22Rv1 (cell line): ENCODE measurements at regions not wholly inside any gene's neighbourhood (a gene's known extent, or its start where the extent isn't known, plus 50 kb on each side); places are given as distances from the start of the nearest gene placed in this dataset.

Experiments
- ZFX ChIP-seq: fragments of 450-650 bp; IDR thresholded peaks from 2 replicates; pipeline ENCODE4 v1.6.1; 2017; ENCODE audit warnings: antibody characterized with exemption, borderline replicate concordance
- TF ChIP-seq, protein P1 (sequence below): fragments of 450-650 bp; IDR thresholded peaks from 2 replicates; pipeline ENCODE4 v1.5.1; 2017; ENCODE audit warnings: mild to moderate bottlenecking

DNA sequence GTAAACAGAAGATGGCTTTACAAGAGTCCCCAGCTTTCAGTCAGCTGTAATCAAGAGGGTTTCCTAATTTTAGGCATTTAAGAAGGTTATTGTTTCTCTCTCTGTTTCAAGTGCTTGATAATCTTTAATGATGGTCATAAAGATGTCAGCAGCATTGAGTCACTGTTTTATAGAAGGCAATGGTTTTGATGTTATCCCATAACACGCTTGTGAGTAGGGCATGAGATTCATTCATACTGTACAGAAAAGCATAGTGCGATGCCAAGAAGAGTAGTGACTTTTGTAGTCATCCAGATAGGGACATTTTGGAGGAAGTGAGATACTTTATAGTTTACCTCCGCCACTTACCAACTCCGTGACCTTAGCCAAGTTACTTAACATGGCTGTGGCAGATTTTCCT is 364.2 kb upstream of the SLC10A2 start:
- TF ChIP-seq, protein P1, sequence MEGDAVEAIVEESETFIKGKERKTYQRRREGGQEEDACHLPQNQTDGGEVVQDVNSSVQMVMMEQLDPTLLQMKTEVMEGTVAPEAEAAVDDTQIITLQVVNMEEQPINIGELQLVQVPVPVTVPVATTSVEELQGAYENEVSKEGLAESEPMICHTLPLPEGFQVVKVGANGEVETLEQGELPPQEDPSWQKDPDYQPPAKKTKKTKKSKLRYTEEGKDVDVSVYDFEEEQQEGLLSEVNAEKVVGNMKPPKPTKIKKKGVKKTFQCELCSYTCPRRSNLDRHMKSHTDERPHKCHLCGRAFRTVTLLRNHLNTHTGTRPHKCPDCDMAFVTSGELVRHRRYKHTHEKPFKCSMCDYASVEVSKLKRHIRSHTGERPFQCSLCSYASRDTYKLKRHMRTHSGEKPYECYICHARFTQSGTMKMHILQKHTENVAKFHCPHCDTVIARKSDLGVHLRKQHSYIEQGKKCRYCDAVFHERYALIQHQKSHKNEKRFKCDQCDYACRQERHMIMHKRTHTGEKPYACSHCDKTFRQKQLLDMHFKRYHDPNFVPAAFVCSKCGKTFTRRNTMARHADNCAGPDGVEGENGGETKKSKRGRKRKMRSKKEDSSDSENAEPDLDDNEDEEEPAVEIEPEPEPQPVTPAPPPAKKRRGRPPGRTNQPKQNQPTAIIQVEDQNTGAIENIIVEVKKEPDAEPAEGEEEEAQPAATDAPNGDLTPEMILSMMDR, result no peak
- no peak for TF ChIP-seq ZFX
